Fibroblast of villous mesenchyme (primary cell): ENCODE measurements at regions not wholly inside any gene's neighbourhood (a gene's known extent, or its start where the extent isn't known, plus 50 kb on each side); places are given as distances from the start of the nearest gene placed in this dataset.

Experiments
- DNase-seq: peaks from one replicate; pipeline ENCODE4 v3.0.0-alpha.2; 2010; ENCODE audit warnings: low read depth
- H3K4me3 ChIP-seq: 2 replicates; pipeline ENCODE4 v1.5.1; 2011; ENCODE audit warnings: low read depth, mild to moderate bottlenecking, low read length
- TF ChIP-seq, protein P1 (sequence below): IDR thresholded peaks from 2 replicates; pipeline ENCODE4 v1.5.1; 2012; ENCODE audit warnings: low read depth, mild to moderate bottlenecking, low read length; ENCODE audit not compliant: insufficient read depth

DNA sequence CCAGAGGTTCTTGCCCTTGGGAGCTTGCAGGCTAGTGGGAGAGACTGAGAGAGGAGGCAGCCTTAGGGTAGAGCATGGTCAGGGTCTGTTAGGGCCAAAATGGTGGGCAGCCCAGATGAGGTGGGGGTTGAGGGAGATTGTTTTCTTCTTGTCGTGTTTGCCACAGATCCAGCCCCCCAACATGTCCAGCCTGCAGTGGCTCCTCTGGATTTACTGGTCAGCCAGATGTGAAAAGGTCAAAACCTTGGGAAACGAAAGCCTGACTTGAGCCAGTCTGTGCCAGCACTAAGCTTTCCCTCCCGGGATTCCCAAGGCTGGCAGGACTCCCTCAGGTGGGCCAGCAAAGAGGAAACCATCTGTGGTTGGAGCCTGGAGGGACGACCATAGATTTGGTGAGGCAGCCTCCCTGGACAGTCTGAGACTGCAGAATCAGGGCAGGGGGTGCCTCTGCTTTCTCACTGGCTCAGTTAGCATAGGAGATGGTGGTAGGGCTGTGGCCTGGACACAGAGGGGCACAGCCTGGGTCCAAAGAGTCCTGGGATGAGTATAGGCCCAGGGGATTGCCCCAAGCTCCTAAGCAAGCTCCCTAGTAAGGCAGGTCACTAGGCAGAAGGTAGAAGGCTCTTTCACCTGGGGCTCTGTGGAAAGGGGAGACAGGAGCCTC is 51.2 kb upstream of the PRR23C start:
- no peak overlapping the region for H3K4me3 ChIP-seq
- TF ChIP-seq, protein P1, sequence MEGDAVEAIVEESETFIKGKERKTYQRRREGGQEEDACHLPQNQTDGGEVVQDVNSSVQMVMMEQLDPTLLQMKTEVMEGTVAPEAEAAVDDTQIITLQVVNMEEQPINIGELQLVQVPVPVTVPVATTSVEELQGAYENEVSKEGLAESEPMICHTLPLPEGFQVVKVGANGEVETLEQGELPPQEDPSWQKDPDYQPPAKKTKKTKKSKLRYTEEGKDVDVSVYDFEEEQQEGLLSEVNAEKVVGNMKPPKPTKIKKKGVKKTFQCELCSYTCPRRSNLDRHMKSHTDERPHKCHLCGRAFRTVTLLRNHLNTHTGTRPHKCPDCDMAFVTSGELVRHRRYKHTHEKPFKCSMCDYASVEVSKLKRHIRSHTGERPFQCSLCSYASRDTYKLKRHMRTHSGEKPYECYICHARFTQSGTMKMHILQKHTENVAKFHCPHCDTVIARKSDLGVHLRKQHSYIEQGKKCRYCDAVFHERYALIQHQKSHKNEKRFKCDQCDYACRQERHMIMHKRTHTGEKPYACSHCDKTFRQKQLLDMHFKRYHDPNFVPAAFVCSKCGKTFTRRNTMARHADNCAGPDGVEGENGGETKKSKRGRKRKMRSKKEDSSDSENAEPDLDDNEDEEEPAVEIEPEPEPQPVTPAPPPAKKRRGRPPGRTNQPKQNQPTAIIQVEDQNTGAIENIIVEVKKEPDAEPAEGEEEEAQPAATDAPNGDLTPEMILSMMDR: no peak
- DNase-seq: no peak

DNA sequence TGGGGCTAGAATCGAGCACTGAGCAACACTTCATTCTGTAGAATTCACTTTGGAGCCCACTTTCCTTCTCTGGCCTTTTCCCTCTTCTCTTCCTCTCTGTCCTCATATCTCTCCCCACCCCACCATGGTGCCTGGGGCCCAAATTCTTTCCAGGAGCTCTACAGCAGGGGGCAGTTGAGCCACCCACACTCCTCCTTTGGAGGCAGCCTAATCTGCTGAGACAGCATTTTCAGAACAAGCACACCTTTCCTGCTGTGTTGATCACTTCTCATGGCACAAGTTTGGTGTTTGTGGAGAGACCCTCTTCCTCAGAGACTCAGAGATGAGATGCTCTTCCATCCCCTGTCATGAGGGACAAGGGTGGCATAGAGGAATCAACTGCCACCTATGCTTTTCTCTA is 52.0 kb upstream of the PRR23C start:
- TF ChIP-seq, protein P1: no peak
- DNase-seq: no peak
- H3K4me3 ChIP-seq: no peak overlapping the region

DNA sequence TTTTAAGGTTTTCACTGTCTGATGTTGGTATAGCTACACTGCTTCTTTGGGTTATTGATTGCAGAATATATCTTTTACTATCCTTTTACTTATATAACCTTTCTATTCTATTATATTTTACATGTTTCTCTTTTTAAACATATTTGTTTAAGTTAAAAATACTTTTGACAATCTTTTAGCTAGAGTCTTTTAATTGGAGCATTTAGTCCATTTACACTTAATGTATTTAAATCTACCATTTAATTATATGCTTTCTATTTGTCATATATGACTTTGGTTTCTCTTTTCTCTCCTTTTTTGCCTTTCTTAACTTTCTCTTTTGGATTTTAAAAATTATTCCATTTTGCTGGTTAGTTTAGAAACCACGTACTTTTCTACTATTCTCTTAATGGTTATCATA is 53.7 kb upstream of the PRR23C start:
- H3K4me3 ChIP-seq: no peak overlapping the region
- TF ChIP-seq, protein P1: no peak
- no peak for DNase-seq

DNA sequence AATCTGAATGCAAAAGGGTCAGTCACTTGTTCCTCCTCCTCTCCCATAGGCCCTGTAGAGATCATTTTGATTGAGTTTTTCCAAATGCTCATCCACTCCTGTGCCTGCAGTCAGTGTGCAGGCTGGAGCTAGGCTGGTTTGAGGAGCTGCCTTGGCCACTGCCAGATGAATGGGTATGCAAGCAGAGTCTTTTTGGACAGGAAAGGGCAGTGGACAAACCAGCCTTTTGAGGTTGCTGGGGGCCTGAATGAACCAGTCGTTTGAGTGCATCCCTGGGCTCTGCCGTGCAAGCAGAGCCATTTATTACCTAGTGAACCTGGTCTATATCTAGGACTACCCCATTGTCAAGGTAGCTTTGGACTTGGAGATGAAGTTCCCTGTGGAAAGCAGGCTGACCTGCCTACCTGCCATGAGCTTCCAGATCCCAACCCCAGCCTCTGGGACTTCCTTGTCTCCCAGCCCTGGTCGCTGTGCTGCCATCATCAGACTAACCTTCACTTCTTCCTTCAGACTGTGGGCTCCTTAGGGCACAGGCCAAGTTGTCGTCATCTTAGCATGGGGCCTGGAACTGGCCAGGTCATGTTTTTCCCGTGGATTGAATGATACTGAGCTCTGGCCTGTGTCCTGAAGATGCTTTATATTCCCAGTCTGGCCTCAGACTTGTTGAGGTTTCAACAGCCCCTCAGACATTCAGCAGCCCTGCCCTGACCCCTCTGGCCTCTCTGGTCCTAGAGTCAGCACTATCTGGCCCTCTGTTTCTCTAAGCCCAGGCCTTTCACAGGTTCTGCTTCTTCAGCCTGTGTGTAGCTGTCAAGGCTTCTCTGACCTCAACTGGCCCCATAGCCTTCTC is 55.5 kb upstream of the PRR23C start:
- no peak overlapping the region for H3K4me3 ChIP-seq
- no peak for DNase-seq
- TF ChIP-seq, protein P1: no peak

DNA sequence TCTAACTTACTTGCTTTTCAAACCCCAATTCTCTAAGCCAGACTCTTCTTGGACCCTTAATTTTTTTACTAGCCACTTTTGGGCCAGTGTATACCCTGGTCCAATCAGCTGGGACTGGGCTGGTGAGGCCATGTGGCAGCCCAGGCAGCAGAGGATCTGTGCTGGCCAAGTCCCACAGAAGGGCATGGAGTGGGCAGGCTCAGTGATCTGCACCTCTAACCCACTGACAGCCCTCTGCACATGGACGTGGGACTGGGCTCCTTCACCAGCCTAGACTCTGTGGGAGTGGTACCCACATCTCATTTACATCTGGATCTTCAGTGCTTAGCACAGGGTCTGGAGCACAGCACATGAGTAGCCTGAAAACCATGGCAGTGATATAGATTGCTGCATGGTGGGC is 56.1 kb upstream of the PRR23C start:
- DNase-seq: no peak
- TF ChIP-seq, protein P1: no peak
- no peak overlapping the region for H3K4me3 ChIP-seq

DNA sequence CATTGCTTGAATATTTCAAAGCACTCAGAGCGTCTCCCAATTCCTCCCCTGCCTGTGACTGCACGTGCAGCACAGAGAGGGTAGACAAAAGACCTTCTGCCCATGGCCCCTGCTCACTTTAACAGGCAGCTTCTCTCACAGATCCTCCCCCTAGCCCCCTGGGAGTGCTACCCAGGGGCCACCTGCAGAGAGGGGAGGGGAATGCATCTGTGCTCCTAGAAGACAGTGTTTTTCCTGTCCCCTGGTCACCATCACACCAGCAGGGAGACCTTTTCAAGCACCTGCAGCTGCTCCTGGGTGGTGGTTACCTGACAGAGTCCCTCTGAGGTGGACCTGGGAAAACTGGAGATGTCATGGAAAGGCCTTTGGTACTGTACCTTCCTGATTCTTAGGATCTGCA is 56.7 kb upstream of the PRR23C start:
- no peak overlapping the region for H3K4me3 ChIP-seq
- no peak for DNase-seq
- TF ChIP-seq, protein P1: no peak
